CD14-positive monocyte (primary cell): ENCODE measurements at regions not wholly inside any gene's neighbourhood (a gene's known extent, or its start where the extent isn't known, plus 50 kb on each side); places are given as distances from the start of the nearest gene placed in this dataset.

Experiments used
- DNase-seq, 3 donors: peaks; one replicate each; pipeline ENCODE4 v3.0.0-alpha.2; 2011 to 2022
- H2AFZ ChIP-seq: 2 replicates; pipeline ENCODE4 v1.6.0; 2012; ENCODE audit warnings: mild to moderate bottlenecking, low read depth, low read length, inconsistent platforms; ENCODE audit not compliant: insufficient read depth, poor library complexity, severe bottlenecking
- H3K27ac ChIP-seq, 2 donors: 1 replicate in 1 of 2; 2 replicates in 1 of 2; pipeline ENCODE4 v1.5.1; 2012 to 2013; ENCODE audit warnings: low read length in 2 of 2, control low read depth in 1 of 2, inconsistent platforms in 1 of 2, low read depth in 1 of 2, mild to moderate bottlenecking in 1 of 2
- H3K27me3 ChIP-seq, 2 donors: one replicate each; pipeline versions ENCODE4 v1.6.0 to v1.6.1; 2011 to 2013; ENCODE audit warnings: low read length in 2 of 2; ENCODE audit not compliant: control insufficient read depth in 2 of 2, insufficient read depth in 2 of 2
- H3K36me3 ChIP-seq, 2 donors: replicated peaks in 1 of 2; 1 replicate in 1 of 2; 2 replicates in 1 of 2; pipeline versions ENCODE4 v1.5.1 to v1.6.1; 2012 to 2013; ENCODE audit warnings: low read length in 2 of 2, control low read depth in 1 of 2, inconsistent platforms in 1 of 2, mild to moderate bottlenecking in 1 of 2; ENCODE audit not compliant: insufficient read depth in 2 of 2, control insufficient read depth in 1 of 2
- H3K4me1 ChIP-seq, 2 donors: 1 replicate in 1 of 2; 2 replicates in 1 of 2; pipeline versions ENCODE4 v1.5.1 to v1.6.1; 2012 to 2013; ENCODE audit warnings: low read length in 2 of 2, control low read depth in 1 of 2, inconsistent platforms in 1 of 2, mild to moderate bottlenecking in 1 of 2, moderate library complexity in 1 of 2; ENCODE audit not compliant: insufficient read depth in 2 of 2, control insufficient read depth in 1 of 2
- H3K4me2 ChIP-seq: replicated peaks from 2 replicates; pipeline ENCODE3; 2012; ENCODE audit warnings: low read length, moderate library complexity, mild to moderate bottlenecking; ENCODE audit not compliant: poor library complexity, severe bottlenecking; ENCODE audit errors: extremely low read depth
- H3K4me3 ChIP-seq, 3 experiments: fragments of 200-600 bp in 1 of 3; sonication (generic) in 1 of 3; replicated peaks in 1 of 3; 1 replicate in 2 of 3; 2 replicates in 1 of 3; pipeline ENCODE4 v1.5.1; 2011 to 2013; ENCODE audit warnings: low read length in 3 of 3, mild to moderate bottlenecking in 3 of 3, control low read depth in 2 of 3, low read depth in 2 of 3, inconsistent platforms in 1 of 3, moderate library complexity in 1 of 3
- H3K79me2 ChIP-seq: 2 replicates; pipeline ENCODE4 v1.6.0; 2012; ENCODE audit warnings: mild to moderate bottlenecking, control low read depth, inconsistent platforms, low read length, moderate library complexity; ENCODE audit not compliant: insufficient read depth
- H3K9ac ChIP-seq: 2 replicates; pipeline ENCODE4 v1.6.0; 2017; ENCODE audit warnings: low read length, mild to moderate bottlenecking; ENCODE audit not compliant: insufficient read depth, poor library complexity, severe bottlenecking
- H3K9me3 ChIP-seq, 2 donors: replicated peaks in 1 of 2; 1 replicate in 1 of 2; 2 replicates in 1 of 2; pipeline versions ENCODE4 v1.5.1 to v1.6.1; 2012 to 2013; ENCODE audit warnings: low read length in 2 of 2, control low read depth in 1 of 2; ENCODE audit not compliant: control insufficient read depth in 1 of 2, insufficient read depth in 1 of 2
- H4K20me1 ChIP-seq: 2 replicates; pipeline ENCODE4 v1.6.0; 2012; ENCODE audit warnings: mild to moderate bottlenecking, low read length, control low read depth, moderate library complexity; ENCODE audit not compliant: insufficient read depth
- H3K27ac Mint-ChIP-seq, 7 donors: one replicate each; pipeline ENCODE4 v1.8.0; 2020; ENCODE audit warnings: mild to moderate bottlenecking in 7 of 7, mixed read lengths in 7 of 7, moderate library complexity in 6 of 7, inconsistent platforms in 2 of 7
- H3K27me3 Mint-ChIP-seq, 3 donors: one replicate each; pipeline ENCODE4 v1.8.0; 2021 to 2022; ENCODE audit warnings: low read depth in 3 of 3, mild to moderate bottlenecking in 3 of 3, mixed read lengths in 3 of 3, moderate library complexity in 3 of 3, inconsistent platforms in 1 of 3
- H3K36me3 Mint-ChIP-seq, 2 donors: one replicate each; pipeline ENCODE4 v1.8.0; 2020; ENCODE audit warnings: mixed read lengths in 2 of 2, inconsistent platforms in 1 of 2, mild to moderate bottlenecking in 1 of 2
- H3K4me1 Mint-ChIP-seq: one replicate; pipeline ENCODE4 v1.8.0; 2020; ENCODE audit warnings: mild to moderate bottlenecking, mixed read lengths
- H3K4me3 Mint-ChIP-seq, 2 donors: one replicate each; pipeline ENCODE4 v1.8.0; 2020; ENCODE audit warnings: mild to moderate bottlenecking in 2 of 2, mixed read lengths in 2 of 2, moderate library complexity in 1 of 2
- H3K9me3 Mint-ChIP-seq, 7 donors: one replicate each; pipeline ENCODE4 v1.8.0; 2020 to 2022; ENCODE audit warnings: mixed read lengths in 7 of 7, mild to moderate bottlenecking in 6 of 7, moderate library complexity in 6 of 7, inconsistent platforms in 2 of 7
- CTCF ChIP-seq: fragments of 200-600 bp; IDR thresholded peaks from one replicate; pipeline ENCODE4 v1.8.0; 2022; ENCODE audit warnings: antibody characterized with exemption, mild to moderate bottlenecking
- WGBS: methylation state at CpG from one replicate; pipeline ENCODE4 v1.1.5; 2013; ENCODE audit warnings: missing lambda C conversion rate; ENCODE audit not compliant: insufficient coverage; 5-methylcytosine and 5-hydroxymethylcytosine counted together
- intact Hi-C, 2 donors: fragments of 100-400 bp; cut with micrococcal nuclease; formaldehyde crosslinking; loops; one replicate each; pipeline versions ENCODE4 v1.15.0 to v1.15.1; 2023

- Histone ChIP-seq H2AFZ (no peak overlapping the region), H3K4me2 (no peak overlapping the region), H3K9me3 (no peaks in the 10 kb centered on the region), H3K27me3 (no peaks in the 10 kb centered on the region), H3K9ac (no peak overlapping the region), H3K4me3 (no peak overlapping the region), H3K4me1 (peaks cover 14 to 30% of the 10 kb centered on the region in 2 donors), H3K27ac (no peak overlapping the region), H3K79me2 (no peaks in the 10 kb centered on the region), H3K36me3 (no peaks in the 10 kb centered on the region), H4K20me1 (no peaks in the 10 kb centered on the region)
- H3K9me3 Mint-ChIP-seq = no peaks in the 10 kb centered on the region
- H3K4me3 Mint-ChIP-seq = no peak overlapping the region
- DNase-seq = no peak
- peaks cover 0 to 3% of the 10 kb centered on the region in 2 donors for H3K36me3 Mint-ChIP-seq
- no peak for TF ChIP-seq CTCF
- WGBS = 94% methylated on average over 8 of the region's 11 CpGs
- intact Hi-C loops = loop anchor here in 1 of 2 donors (5.0 kb wide), 1 partner anchor 47 kb away; no protein-coding TSS in a partner anchor
- H3K27ac Mint-ChIP-seq = peak overlapping the region in 1 of 7 donors; percentile 66
- peaks cover 0 to 11% (median 2%) of the 10 kb centered on the region in 3 donors for H3K27me3 Mint-ChIP-seq
- peaks cover 43% of the 10 kb centered on the region for H3K4me1 Mint-ChIP-seq
Observed at GRCh38 chr20:50249447-50250388, 59.1 kb downstream of the CEBPB start.

- no peak overlapping the region for H3K9ac ChIP-seq
- no peak overlapping the region for H3K27ac ChIP-seq
- no peak overlapping the region for H3K4me2 ChIP-seq
- no peak for TF ChIP-seq CTCF
- H3K4me3 ChIP-seq = no peak overlapping the region
- WGBS = 93% methylated on average over 10 of the region's 15 CpGs
- H3K4me1 ChIP-seq = peaks cover 14 to 30% of the 10 kb centered on the region in 2 donors
- Mint-ChIP-seq H3K4me3 (no peak overlapping the region), H3K27ac (peak overlapping the region in 1 of 7 donors; percentile 52), H3K27me3 (peaks cover 0 to 11% (median 2%) of the 10 kb centered on the region in 3 donors), H3K9me3 (no peaks in the 10 kb centered on the region), H3K4me1 (peaks cover 37% of the 10 kb centered on the region), H3K36me3 (peaks cover 0 to 3% of the 10 kb centered on the region in 2 donors)
- no peak overlapping the region for H2AFZ ChIP-seq
- H3K27me3 ChIP-seq = no peaks in the 10 kb centered on the region
- intact Hi-C loops = no loop called here
- H3K79me2 ChIP-seq = no peaks in the 10 kb centered on the region
- no peak for DNase-seq
- H3K36me3 ChIP-seq = no peaks in the 10 kb centered on the region
- H4K20me1 ChIP-seq = no peaks in the 10 kb centered on the region
- H3K9me3 ChIP-seq = no peaks in the 10 kb centered on the region
Observed at GRCh38 chr20:50250679-50251382, 60.2 kb downstream of the CEBPB start.
